ENCODE measurements at regions not wholly inside any gene's neighbourhood (a gene's known extent, or its start where the extent isn't known, plus 50 kb on each side); places are given as distances from the start of the nearest gene placed in this dataset.

GRCh38 chr4:24743206-24743605 lies 52.2 kb upstream of the SOD3 start:
- no TSS peak for BruUV-seq (replicated peaks)
- H3K9me3 ChIP-seq (ENCODE audit: control insufficient read depth, insufficient read depth, low read length): no peaks in the 10 kb centered on the region
- H2BK5ac ChIP-seq (ENCODE audit: low read depth, low read length, poor library complexity, severe bottlenecking): no peak overlapping the region
- no peak overlapping the region for H3K4ac ChIP-seq (ENCODE audit: low read depth, low read length)
- intact Hi-C loops (cut with micrococcal nuclease) (no loop called here), dilution Hi-C loops (cut with HindIII; ENCODE audit: low sequenced_read_pairs, unreplicated experiment) (no loop called here), in situ Hi-C loops (cut with MboI; ENCODE audit: low sequenced_read_pairs) (no loop called here)
- no peaks in the 10 kb centered on the region for H3K4me1 ChIP-seq (ENCODE audit: control insufficient read depth, insufficient read depth, low read length)
- TF ChIP-seq BHLHE40 (IDR thresholded peaks at IDR 0.05; ENCODE audit: low read depth, low read length): no peak
- no peak for TF ChIP-seq RAD21 (IDR thresholded peaks at IDR 0.05; ENCODE audit: low read length)
- no peaks in the 10 kb centered on the region for H4K20me1 ChIP-seq (ENCODE audit: insufficient read depth, low read length)
- no peak overlapping the region for H2BK20ac ChIP-seq (ENCODE audit: low read depth, low read length)
- H2BK120ac ChIP-seq (ENCODE audit: low read depth, low read length): no peak overlapping the region
- no peak overlapping the region for H3K4me2 ChIP-seq (ENCODE audit: low read depth, low read length)
- no peak overlapping the region for H3K27ac ChIP-seq (ENCODE audit: insufficient read depth, low read length)
- DNase-seq: no peak
- H3K18ac ChIP-seq (ENCODE audit: low read depth, low read length): no peak overlapping the region
- no peak overlapping the region for H4K5ac ChIP-seq (ENCODE audit: low read depth, low read length)
- no peaks in the 10 kb centered on the region for H3K79me1 ChIP-seq (ENCODE audit: low read depth in 1 of 2, low read length in 2 of 2)
- H3K14ac ChIP-seq (replicated peaks; ENCODE audit: low read depth, low read length): no peak overlapping the region
- POLR2A ChIA-PET (ENCODE audit: unreplicated experiment): no interaction called here
- WGBS, 2 experiments (ENCODE audit: extremely low coverage in 2 of 2, insufficient read length in 1 of 2): 78% methylated on average over 1 of the region's 5 CpGs; no CpG with 5 or more reads in 1 of the 2 experiments
- H3K9me1 ChIP-seq (ENCODE audit: insufficient read depth, low read length): no peaks in the 10 kb centered on the region
- no peak overlapping the region for H4K91ac ChIP-seq (ENCODE audit: insufficient read depth, low read depth, low read length)
- CTCF ChIA-PET: no interaction called here
- H3K23ac ChIP-seq (ENCODE audit: low read depth, low read length): no peak overlapping the region
- H3K36me3 ChIP-seq (ENCODE audit: control insufficient read depth, insufficient read depth, low read length): no peaks in the 10 kb centered on the region
- H3K4me3 ChIP-seq (ENCODE audit: insufficient read depth, low read depth, low read length): no peak overlapping the region
- H3K27me3 ChIP-seq (ENCODE audit: control insufficient read depth, insufficient read depth, low read length): no peaks in the 10 kb centered on the region
- no peak overlapping the region for H2BK15ac ChIP-seq (ENCODE audit: low read depth, low read length)
- no peak overlapping the region for H4K8ac ChIP-seq (ENCODE audit: low read depth in 2 of 2, low read length in 2 of 2)
- no peak overlapping the region for H2AK5ac ChIP-seq (ENCODE audit: low read depth, low read length)
- no peak overlapping the region for H3K56ac ChIP-seq (ENCODE audit: extremely low read depth, insufficient read depth, low read length)
- ATAC-seq (ENCODE audit: low read depth): no peak
- no peak overlapping the region for H2AFZ ChIP-seq (replicated peaks; ENCODE audit: low read length, poor library complexity)
- H2AK9ac ChIP-seq (replicated peaks; ENCODE audit: low read depth, low read length, poor library complexity): peak overlapping the region; percentile 52
- no peak overlapping the region for H3K9ac ChIP-seq (ENCODE audit: low read depth, low read length)

Measured in IMR-90 (cell line).